ENCODE measurements at regions not wholly inside any gene's neighbourhood (a gene's known extent, or its start where the extent isn't known, plus 50 kb on each side); places are given as distances from the start of the nearest gene placed in this dataset.

GRCh38 chr4:106671716-106672115 lies 303.1 kb upstream of the GIMD1 start:
- Histone ChIP-seq H3K4me3 (ENCODE audit: low read depth, low read length, poor library complexity, severe bottlenecking) (no peak overlapping the region), H3K4me1 (ENCODE audit: insufficient read depth, low read length, poor library complexity, severe bottlenecking) (peaks cover 5% of the 10 kb centered on the region), H3K36me3 (ENCODE audit: insufficient read depth, low read length, poor library complexity, severe bottlenecking) (no peaks in the 10 kb centered on the region), H3K27ac (ENCODE audit: low read depth, low read length, poor library complexity, severe bottlenecking) (no peak overlapping the region), H3K27me3 (replicated peaks; ENCODE audit: insufficient read depth, low read depth, low read length, poor library complexity) (no peaks in the 10 kb centered on the region), H3K9me3 (ENCODE audit: low read depth, low read length, poor library complexity, severe bottlenecking) (no peaks in the 10 kb centered on the region)
- intact Hi-C loops (cut with micrococcal nuclease; ENCODE audit: unreplicated experiment) = no loop called here
- POLR2A ChIA-PET (ENCODE audit: low non-redundant PET) = no interaction called here
- no TSS peak for BruUV-seq (replicated peaks)
- TF ChIP-seq CTCF (conservative IDR thresholded peaks at IDR 0.05; ENCODE audit: low read depth, low read length) = no peak
- CTCF ChIA-PET = no interaction called here
- DNase-seq (ENCODE audit: low spot score) = no peak

- ChIA-PET POLR2A (ENCODE audit: low non-redundant PET) (no interaction called here), CTCF (no interaction called here)
- Histone ChIP-seq H3K4me3 (ENCODE audit: low read depth, low read length, poor library complexity, severe bottlenecking) (no peak overlapping the region), H3K27ac (ENCODE audit: low read depth, low read length, poor library complexity, severe bottlenecking) (no peak overlapping the region), H3K4me1 (ENCODE audit: insufficient read depth, low read length, poor library complexity, severe bottlenecking) (no peaks in the 10 kb centered on the region), H3K9me3 (ENCODE audit: low read depth, low read length, poor library complexity, severe bottlenecking) (no peaks in the 10 kb centered on the region), H3K27me3 (replicated peaks; ENCODE audit: insufficient read depth, low read depth, low read length, poor library complexity) (no peaks in the 10 kb centered on the region), H3K36me3 (ENCODE audit: insufficient read depth, low read length, poor library complexity, severe bottlenecking) (no peaks in the 10 kb centered on the region)
- DNase-seq (ENCODE audit: low spot score) = no peak
- intact Hi-C loops (cut with micrococcal nuclease; ENCODE audit: unreplicated experiment) = no loop called here
- no peak for TF ChIP-seq CTCF (conservative IDR thresholded peaks at IDR 0.05; ENCODE audit: low read depth, low read length)
- no TSS peak for BruUV-seq (replicated peaks)
These were observed 302.4 kb upstream of the GIMD1 start for GRCh38 chr4:106670976-106671375.

- intact Hi-C loops (cut with micrococcal nuclease; ENCODE audit: unreplicated experiment) = no loop called here
- H3K4me3 ChIP-seq (ENCODE audit: low read depth, low read length, poor library complexity, severe bottlenecking) = no peak overlapping the region
- ChIA-PET CTCF (no interaction called here), POLR2A (ENCODE audit: low non-redundant PET) (no interaction called here)
- no peaks in the 10 kb centered on the region for H3K9me3 ChIP-seq (ENCODE audit: low read depth, low read length, poor library complexity, severe bottlenecking)
- BruUV-seq (replicated peaks) = no TSS peak
- H3K4me1 ChIP-seq (ENCODE audit: insufficient read depth, low read length, poor library complexity, severe bottlenecking) = peaks cover 29% of the 10 kb centered on the region
- DNase-seq (ENCODE audit: low spot score) = peak; percentile 94
- H3K27ac ChIP-seq (ENCODE audit: low read depth, low read length, poor library complexity, severe bottlenecking) = peak overlapping the region; percentile 76
- H3K36me3 ChIP-seq (ENCODE audit: insufficient read depth, low read length, poor library complexity, severe bottlenecking) = no peaks in the 10 kb centered on the region
- H3K27me3 ChIP-seq (replicated peaks; ENCODE audit: insufficient read depth, low read depth, low read length, poor library complexity) = no peaks in the 10 kb centered on the region
- no peak for TF ChIP-seq CTCF (conservative IDR thresholded peaks at IDR 0.05; ENCODE audit: low read depth, low read length)
These were observed 290.8 kb upstream of the GIMD1 start for GRCh38 chr4:106659371-106659770.

GRCh38 chr4:106652095-106652494 lies 283.5 kb upstream of the GIMD1 start:
- no TSS peak for BruUV-seq (replicated peaks)
- Histone ChIP-seq H3K36me3 (ENCODE audit: insufficient read depth, low read length, poor library complexity, severe bottlenecking) (no peaks in the 10 kb centered on the region), H3K27ac (ENCODE audit: low read depth, low read length, poor library complexity, severe bottlenecking) (no peak overlapping the region), H3K4me3 (ENCODE audit: low read depth, low read length, poor library complexity, severe bottlenecking) (no peak overlapping the region), H3K27me3 (replicated peaks; ENCODE audit: insufficient read depth, low read depth, low read length, poor library complexity) (no peaks in the 10 kb centered on the region), H3K9me3 (ENCODE audit: low read depth, low read length, poor library complexity, severe bottlenecking) (no peaks in the 10 kb centered on the region), H3K4me1 (ENCODE audit: insufficient read depth, low read length, poor library complexity, severe bottlenecking) (no peaks in the 10 kb centered on the region)
- no peak for DNase-seq (ENCODE audit: low spot score)
- intact Hi-C loops (cut with micrococcal nuclease; ENCODE audit: unreplicated experiment) = no loop called here
- CTCF ChIA-PET = no interaction called here
- TF ChIP-seq CTCF (conservative IDR thresholded peaks at IDR 0.05; ENCODE audit: low read depth, low read length) (no peak), EZH2 (IDR thresholded peaks at IDR 0.05; ENCODE audit: borderline replicate concordance, low read depth, low read length, poor library complexity, severe bottlenecking) (no peak)
- POLR2A ChIA-PET (ENCODE audit: low non-redundant PET) = no interaction called here
